ENCODE measurements at regions not wholly inside any gene's neighbourhood (a gene's known extent, or its start where the extent isn't known, plus 50 kb on each side); places are given as distances from the start of the nearest gene placed in this dataset.

DNA sequence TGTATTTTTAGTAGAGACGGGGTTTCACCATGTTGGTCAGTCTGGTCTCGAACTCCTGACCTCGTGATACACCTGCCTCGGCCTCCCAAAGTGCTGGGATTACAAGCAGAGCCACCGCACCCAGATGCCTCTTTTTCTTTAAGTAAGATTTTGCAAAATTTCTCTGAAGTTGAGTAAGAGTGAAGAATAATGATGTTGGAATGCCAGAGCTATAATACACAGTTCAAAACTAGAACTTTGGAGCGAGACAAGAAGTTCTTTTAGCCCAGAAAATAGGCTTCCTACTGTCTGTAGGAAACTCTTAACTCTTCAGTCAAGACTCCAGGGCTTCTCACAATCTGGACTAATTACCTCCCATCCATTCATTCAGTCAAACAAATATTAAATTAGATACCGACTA lies 51.4 kb downstream of the MARCHF4 start:
- Histone ChIP-seq H2AFZ (ENCODE audit: insufficient read depth, low read depth, low read length, poor library complexity, severe bottlenecking) (no peak overlapping the region), H3K4me2 (replicated peaks; ENCODE audit: extremely low read depth, low read length, poor library complexity, severe bottlenecking) (no peak overlapping the region), H3K27ac (ENCODE audit: low read depth in 1 of 2, low read length in 2 of 2) (no peak overlapping the region), H3K4me3 (replicated peaks in 1 of 3; ENCODE audit: low read depth in 2 of 3, low read length in 3 of 3) (no peak overlapping the region), H3K36me3 (replicated peaks in 1 of 2; ENCODE audit: control insufficient read depth in 1 of 2, insufficient read depth in 2 of 2, low read length in 2 of 2) (no peaks in the 10 kb centered on the region), H3K9me3 (replicated peaks in 1 of 2; ENCODE audit: control insufficient read depth in 1 of 2, insufficient read depth in 1 of 2, low read length in 2 of 2) (no peaks in the 10 kb centered on the region), H3K4me1 (ENCODE audit: control insufficient read depth in 1 of 2, insufficient read depth in 2 of 2, low read length in 2 of 2) (no peaks in the 10 kb centered on the region), H3K79me2 (ENCODE audit: insufficient read depth, low read length) (no peaks in the 10 kb centered on the region), H3K9ac (ENCODE audit: insufficient read depth, low read length, poor library complexity, severe bottlenecking) (no peak overlapping the region), H3K27me3 (ENCODE audit: control insufficient read depth in 2 of 2, insufficient read depth in 2 of 2, low read length in 2 of 2) (no peaks in the 10 kb centered on the region), H4K20me1 (ENCODE audit: insufficient read depth, low read length) (no peaks in the 10 kb centered on the region)
- intact Hi-C loops (cut with micrococcal nuclease) = no loop called here
- peaks cover 0 to 4% (median 0%) of the 10 kb centered on the region in 7 donors for H3K9me3 Mint-ChIP-seq
- no CpG with 5 or more reads among the region's 7 CpGs for WGBS (ENCODE audit: insufficient coverage)
- H3K4me1 Mint-ChIP-seq = no peaks in the 10 kb centered on the region
- no peak for DNase-seq
- no peak overlapping the region for H3K27ac Mint-ChIP-seq
- H3K27me3 Mint-ChIP-seq (ENCODE audit: low read depth in 3 of 3) = peaks cover 3 to 7% (median 6%) of the 10 kb centered on the region in 3 donors
- H3K4me3 Mint-ChIP-seq = no peak overlapping the region
- no peaks in the 10 kb centered on the region for H3K36me3 Mint-ChIP-seq
- TF ChIP-seq, protein P1, sequence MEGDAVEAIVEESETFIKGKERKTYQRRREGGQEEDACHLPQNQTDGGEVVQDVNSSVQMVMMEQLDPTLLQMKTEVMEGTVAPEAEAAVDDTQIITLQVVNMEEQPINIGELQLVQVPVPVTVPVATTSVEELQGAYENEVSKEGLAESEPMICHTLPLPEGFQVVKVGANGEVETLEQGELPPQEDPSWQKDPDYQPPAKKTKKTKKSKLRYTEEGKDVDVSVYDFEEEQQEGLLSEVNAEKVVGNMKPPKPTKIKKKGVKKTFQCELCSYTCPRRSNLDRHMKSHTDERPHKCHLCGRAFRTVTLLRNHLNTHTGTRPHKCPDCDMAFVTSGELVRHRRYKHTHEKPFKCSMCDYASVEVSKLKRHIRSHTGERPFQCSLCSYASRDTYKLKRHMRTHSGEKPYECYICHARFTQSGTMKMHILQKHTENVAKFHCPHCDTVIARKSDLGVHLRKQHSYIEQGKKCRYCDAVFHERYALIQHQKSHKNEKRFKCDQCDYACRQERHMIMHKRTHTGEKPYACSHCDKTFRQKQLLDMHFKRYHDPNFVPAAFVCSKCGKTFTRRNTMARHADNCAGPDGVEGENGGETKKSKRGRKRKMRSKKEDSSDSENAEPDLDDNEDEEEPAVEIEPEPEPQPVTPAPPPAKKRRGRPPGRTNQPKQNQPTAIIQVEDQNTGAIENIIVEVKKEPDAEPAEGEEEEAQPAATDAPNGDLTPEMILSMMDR (IDR thresholded peaks at IDR 0.05) = no peak

DNA sequence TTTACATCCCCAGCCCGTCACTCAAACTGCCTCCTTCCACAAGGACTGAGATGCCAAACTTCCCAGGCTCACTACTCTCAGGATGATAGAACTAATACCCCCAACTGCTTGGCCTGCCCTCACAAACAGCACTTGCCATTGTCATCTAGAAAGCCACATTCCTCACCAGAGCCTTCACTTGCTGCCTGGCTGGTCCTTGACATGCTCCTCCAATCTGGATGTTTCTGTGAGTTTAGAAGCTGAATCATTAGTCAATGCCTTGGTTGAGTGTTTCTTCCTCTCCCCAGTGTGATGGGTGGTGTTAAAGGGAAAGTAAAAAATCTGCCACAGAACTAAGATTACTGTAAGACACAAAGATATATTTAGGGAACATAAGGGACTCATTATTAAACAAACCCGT lies 52.5 kb downstream of the MARCHF4 start:
- Histone ChIP-seq H2AFZ (ENCODE audit: insufficient read depth, low read depth, low read length, poor library complexity, severe bottlenecking) (no peak overlapping the region), H3K4me3 (replicated peaks in 1 of 3; ENCODE audit: low read depth in 2 of 3, low read length in 3 of 3) (no peak overlapping the region), H3K36me3 (replicated peaks in 1 of 2; ENCODE audit: control insufficient read depth in 1 of 2, insufficient read depth in 2 of 2, low read length in 2 of 2) (no peaks in the 10 kb centered on the region), H4K20me1 (ENCODE audit: insufficient read depth, low read length) (no peaks in the 10 kb centered on the region), H3K27ac (ENCODE audit: low read depth in 1 of 2, low read length in 2 of 2) (no peak overlapping the region), H3K27me3 (ENCODE audit: control insufficient read depth in 2 of 2, insufficient read depth in 2 of 2, low read length in 2 of 2) (no peaks in the 10 kb centered on the region), H3K9ac (ENCODE audit: insufficient read depth, low read length, poor library complexity, severe bottlenecking) (no peak overlapping the region), H3K79me2 (ENCODE audit: insufficient read depth, low read length) (no peaks in the 10 kb centered on the region), H3K9me3 (replicated peaks in 1 of 2; ENCODE audit: control insufficient read depth in 1 of 2, insufficient read depth in 1 of 2, low read length in 2 of 2) (no peaks in the 10 kb centered on the region), H3K4me1 (ENCODE audit: control insufficient read depth in 1 of 2, insufficient read depth in 2 of 2, low read length in 2 of 2) (no peaks in the 10 kb centered on the region), H3K4me2 (replicated peaks; ENCODE audit: extremely low read depth, low read length, poor library complexity, severe bottlenecking) (no peak overlapping the region)
- H3K36me3 Mint-ChIP-seq = no peaks in the 10 kb centered on the region
- DNase-seq = no peak
- no peak overlapping the region for H3K27ac Mint-ChIP-seq
- H3K4me1 Mint-ChIP-seq = no peaks in the 10 kb centered on the region
- peaks cover 3 to 7% (median 6%) of the 10 kb centered on the region in 3 donors for H3K27me3 Mint-ChIP-seq (ENCODE audit: low read depth in 3 of 3)
- H3K4me3 Mint-ChIP-seq = no peak overlapping the region
- intact Hi-C loops (cut with micrococcal nuclease) = no loop called here
- H3K9me3 Mint-ChIP-seq = peaks cover 0 to 4% (median 0%) of the 10 kb centered on the region in 7 donors
- 100% methylated on average over 1 of the region's 2 CpGs for WGBS (ENCODE audit: insufficient coverage)
- TF ChIP-seq, protein P1 (IDR thresholded peaks at IDR 0.05) = no peak
